ENCODE measurements at regions not wholly inside any gene's neighbourhood (a gene's known extent, or its start where the extent isn't known, plus 50 kb on each side); places are given as distances from the start of the nearest gene placed in this dataset.

- no peaks in the 10 kb centered on the region for H3K9me3 ChIP-seq
- no peaks in the 10 kb centered on the region for H3K4me1 ChIP-seq
- intact Hi-C loops (cut with DNase I): no loop called here
- TF ChIP-seq CTCF (IDR thresholded peaks at IDR 0.05): no peak
- peak overlapping the region in 1 of 2 donors; percentile 44 for H3K9ac ChIP-seq (ENCODE audit: low read depth in 2 of 2, low read length in 2 of 2)
- peak; percentile 91 for DNase-seq
- H3K36me3 ChIP-seq: no peaks in the 10 kb centered on the region
- H3K27me3 ChIP-seq: no peaks in the 10 kb centered on the region
- H3K4me3 ChIP-seq: no peak overlapping the region
- H3K27ac ChIP-seq: peak overlapping the region; percentile 78
Observed at GRCh38 chr21:15140321-15141019, 75.7 kb upstream of the NRIP1 start.

DNA sequence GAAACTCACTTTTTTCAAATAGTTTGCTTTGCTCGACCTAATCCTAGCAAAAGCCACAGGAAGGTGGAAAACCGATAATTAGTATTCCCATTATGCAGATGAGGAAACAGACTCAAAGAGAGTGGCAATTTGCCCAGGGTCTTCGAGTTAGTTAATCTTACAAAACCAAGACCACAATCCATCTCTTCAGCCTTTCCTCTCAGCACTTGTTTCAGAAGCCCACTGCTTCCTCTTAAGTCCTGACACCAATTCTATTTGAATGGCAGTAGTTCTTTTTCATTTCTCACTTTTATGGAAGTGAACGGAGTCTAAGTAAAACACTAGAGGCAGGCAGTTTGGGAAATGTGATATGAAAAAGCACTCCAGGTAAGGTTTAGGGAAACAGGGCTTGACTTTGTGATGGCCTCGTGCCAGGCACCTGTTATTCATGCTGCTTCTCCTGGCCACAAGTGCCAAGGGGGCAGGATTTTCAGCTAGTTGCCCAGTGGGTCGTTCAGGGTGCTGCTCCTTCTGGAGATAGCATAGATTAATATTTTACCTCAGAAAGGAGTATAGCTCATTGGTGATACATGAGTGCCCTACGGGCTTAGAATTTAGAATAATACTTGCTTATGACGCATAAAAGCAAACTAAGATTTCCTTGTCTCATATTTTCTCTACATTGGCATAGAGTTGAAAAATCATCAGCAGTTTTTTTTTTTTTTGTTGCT lies 76.6 kb upstream of the NRIP1 start:
- TF ChIP-seq CTCF (IDR thresholded peaks at IDR 0.05): no peak
- intact Hi-C loops (cut with DNase I): no loop called here
- no peak overlapping the region for H3K4me3 ChIP-seq
- H3K36me3 ChIP-seq: no peaks in the 10 kb centered on the region
- peak overlapping the region in 1 of 2 donors; percentile 3 for H3K9ac ChIP-seq (ENCODE audit: low read depth in 2 of 2, low read length in 2 of 2)
- H3K27me3 ChIP-seq: no peaks in the 10 kb centered on the region
- H3K9me3 ChIP-seq: no peaks in the 10 kb centered on the region
- H3K27ac ChIP-seq: peak overlapping the region; percentile 78
- DNase-seq: peak; percentile 81
- no peaks in the 10 kb centered on the region for H3K4me1 ChIP-seq

GRCh38 chr21:15144026-15144425 lies 79.2 kb upstream of the NRIP1 start:
- Histone ChIP-seq H3K27ac (no peak overlapping the region), H3K36me3 (no peaks in the 10 kb centered on the region), H3K4me3 (no peak overlapping the region), H3K27me3 (no peaks in the 10 kb centered on the region), H3K9me3 (no peaks in the 10 kb centered on the region), H3K4me1 (no peaks in the 10 kb centered on the region), H3K9ac (ENCODE audit: low read depth in 2 of 2, low read length in 2 of 2) (no peak overlapping the region)
- intact Hi-C loops (cut with DNase I): no loop called here
- no peak for DNase-seq
- TF ChIP-seq CTCF (IDR thresholded peaks at IDR 0.05): no peak

DNA sequence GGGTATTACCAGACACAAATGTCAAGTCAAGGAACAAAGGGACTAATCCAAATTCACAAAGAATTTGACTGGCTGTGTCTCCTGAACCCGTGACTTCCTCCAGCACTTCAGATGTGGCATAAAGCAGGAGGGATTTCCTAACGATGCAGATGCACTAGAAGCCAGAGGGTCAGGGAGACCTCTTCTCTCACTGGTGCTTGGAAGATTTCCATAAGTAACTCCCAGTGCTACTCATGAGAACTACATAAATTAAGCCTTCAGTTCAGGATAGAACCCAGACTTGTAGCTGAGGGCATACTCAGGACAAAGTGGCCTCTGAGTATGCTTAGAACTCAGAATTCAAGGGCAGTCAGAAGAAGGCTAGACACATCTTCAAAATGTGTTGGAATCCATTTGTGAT lies 83.6 kb upstream of the NRIP1 start:
- no peak for DNase-seq
- Histone ChIP-seq H3K9ac (ENCODE audit: low read depth in 2 of 2, low read length in 2 of 2) (no peak overlapping the region), H3K36me3 (no peaks in the 10 kb centered on the region), H3K27ac (no peak overlapping the region), H3K4me1 (no peaks in the 10 kb centered on the region), H3K4me3 (no peak overlapping the region), H3K9me3 (no peaks in the 10 kb centered on the region), H3K27me3 (no peaks in the 10 kb centered on the region)
- TF ChIP-seq CTCF (IDR thresholded peaks at IDR 0.05): no peak
- intact Hi-C loops (cut with DNase I): no loop called here

DNA sequence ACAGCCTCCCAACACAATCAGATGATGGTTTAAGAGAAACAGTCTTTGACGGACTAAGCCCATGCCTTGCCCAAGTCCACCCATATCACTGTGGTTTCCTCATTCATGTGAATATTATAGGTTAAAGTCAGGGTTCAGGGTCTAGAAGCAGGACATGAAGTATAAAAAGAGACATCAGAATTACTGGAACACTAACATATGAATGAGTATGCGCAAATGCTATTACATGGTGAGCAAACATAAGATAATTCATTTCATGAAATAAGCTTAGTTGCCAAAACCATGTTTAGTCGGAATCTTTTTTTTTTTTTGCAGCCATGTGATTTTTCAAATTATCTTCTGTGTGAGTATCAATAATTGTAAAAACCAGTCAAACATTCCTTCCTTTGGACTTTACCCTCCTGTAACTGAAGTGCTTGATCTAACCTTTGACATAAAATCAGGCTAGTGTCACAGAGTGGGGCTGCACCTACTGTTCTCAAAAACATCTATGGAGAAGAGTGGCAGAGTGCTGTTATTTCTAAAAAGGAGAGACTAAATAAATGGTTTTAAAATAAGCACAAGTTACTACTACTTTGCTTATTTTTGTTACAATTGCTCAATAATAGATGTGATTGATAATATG lies 84.9 kb upstream of the NRIP1 start:
- no peak overlapping the region for H3K9ac ChIP-seq (ENCODE audit: low read depth in 2 of 2, low read length in 2 of 2)
- no peaks in the 10 kb centered on the region for H3K36me3 ChIP-seq
- no peaks in the 10 kb centered on the region for H3K9me3 ChIP-seq
- DNase-seq: no peak
- intact Hi-C loops (cut with DNase I): no loop called here
- no peaks in the 10 kb centered on the region for H3K4me1 ChIP-seq
- H3K27me3 ChIP-seq: no peaks in the 10 kb centered on the region
- no peak for TF ChIP-seq CTCF (IDR thresholded peaks at IDR 0.05)
- no peak overlapping the region for H3K4me3 ChIP-seq
- H3K27ac ChIP-seq: no peak overlapping the region

Data from colonic mucosa (tissue), 4 donors.